Nephron (organoid): ENCODE measurements at regions not wholly inside any gene's neighbourhood (a gene's known extent, or its start where the extent isn't known, plus 50 kb on each side); places are given as distances from the start of the nearest gene placed in this dataset.

Experiments
- H3K27ac Mint-ChIP-seq, 3 experiments: 2 replicates each; pipeline ENCODE4 v1.8.0; 2020; ENCODE audit warnings: mixed read lengths in 3 of 3, mild to moderate bottlenecking in 2 of 3, moderate library complexity in 1 of 3
- H3K27me3 Mint-ChIP-seq: 2 replicates; pipeline ENCODE4 v1.8.0; 2021; ENCODE audit warnings: low read depth, mild to moderate bottlenecking, moderate library complexity, mixed read lengths
- H3K36me3 Mint-ChIP-seq: 2 replicates; pipeline ENCODE4 v1.8.0; 2020; ENCODE audit warnings: low read depth, mixed read lengths
- H3K4me1 Mint-ChIP-seq: 2 replicates; pipeline ENCODE4 v1.8.0; 2020; ENCODE audit warnings: mixed read lengths
- H3K4me3 Mint-ChIP-seq, 3 experiments: 2 replicates each; pipeline ENCODE4 v1.8.0; 2020; ENCODE audit warnings: mild to moderate bottlenecking in 3 of 3, mixed read lengths in 3 of 3, moderate library complexity in 2 of 3
- H3K9me3 Mint-ChIP-seq: 2 replicates; pipeline ENCODE4 v1.8.0; 2020; ENCODE audit warnings: mixed read lengths
- TF ChIP-seq, protein P1 (sequence below), 3 experiments: fragments of 200-600 bp; sonication (generic); IDR thresholded peaks; one replicate each; pipeline ENCODE4 v1.5.0; 2021; ENCODE audit warnings: antibody characterized with exemption in 3 of 3; ENCODE audit not compliant: unreplicated experiment in 3 of 3

DNA sequence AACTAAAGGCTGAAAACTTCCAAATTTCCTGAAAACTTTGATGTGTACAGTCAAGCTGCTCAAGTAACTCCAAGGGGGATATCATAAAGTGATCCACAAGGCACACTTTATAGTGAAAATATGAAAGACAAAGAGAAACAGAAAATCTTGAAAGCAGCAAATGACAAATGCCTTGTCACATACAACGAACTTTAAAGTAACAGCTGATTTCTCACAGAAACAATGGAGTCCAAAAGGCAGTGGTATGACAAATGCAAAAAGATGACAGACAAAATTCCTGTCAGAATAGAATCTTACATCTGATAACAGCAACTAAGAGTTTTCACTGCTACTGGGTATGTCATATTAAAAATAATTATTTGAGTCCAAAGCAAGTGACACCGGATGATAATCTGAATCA is 1602.3 kb upstream of the PRR20A start:
- Mint-ChIP-seq H3K4me1 (no peaks in the 10 kb centered on the region), H3K9me3 (peaks cover 7% of the 10 kb centered on the region), H3K27ac (no peak overlapping the region), H3K36me3 (no peaks in the 10 kb centered on the region), H3K27me3 (no peaks in the 10 kb centered on the region), H3K4me3 (no peak overlapping the region)
- TF ChIP-seq, protein P1, sequence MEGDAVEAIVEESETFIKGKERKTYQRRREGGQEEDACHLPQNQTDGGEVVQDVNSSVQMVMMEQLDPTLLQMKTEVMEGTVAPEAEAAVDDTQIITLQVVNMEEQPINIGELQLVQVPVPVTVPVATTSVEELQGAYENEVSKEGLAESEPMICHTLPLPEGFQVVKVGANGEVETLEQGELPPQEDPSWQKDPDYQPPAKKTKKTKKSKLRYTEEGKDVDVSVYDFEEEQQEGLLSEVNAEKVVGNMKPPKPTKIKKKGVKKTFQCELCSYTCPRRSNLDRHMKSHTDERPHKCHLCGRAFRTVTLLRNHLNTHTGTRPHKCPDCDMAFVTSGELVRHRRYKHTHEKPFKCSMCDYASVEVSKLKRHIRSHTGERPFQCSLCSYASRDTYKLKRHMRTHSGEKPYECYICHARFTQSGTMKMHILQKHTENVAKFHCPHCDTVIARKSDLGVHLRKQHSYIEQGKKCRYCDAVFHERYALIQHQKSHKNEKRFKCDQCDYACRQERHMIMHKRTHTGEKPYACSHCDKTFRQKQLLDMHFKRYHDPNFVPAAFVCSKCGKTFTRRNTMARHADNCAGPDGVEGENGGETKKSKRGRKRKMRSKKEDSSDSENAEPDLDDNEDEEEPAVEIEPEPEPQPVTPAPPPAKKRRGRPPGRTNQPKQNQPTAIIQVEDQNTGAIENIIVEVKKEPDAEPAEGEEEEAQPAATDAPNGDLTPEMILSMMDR (IDR thresholded peaks at IDR 0.05; ENCODE audit: unreplicated experiment in 3 of 3) = no peak

DNA sequence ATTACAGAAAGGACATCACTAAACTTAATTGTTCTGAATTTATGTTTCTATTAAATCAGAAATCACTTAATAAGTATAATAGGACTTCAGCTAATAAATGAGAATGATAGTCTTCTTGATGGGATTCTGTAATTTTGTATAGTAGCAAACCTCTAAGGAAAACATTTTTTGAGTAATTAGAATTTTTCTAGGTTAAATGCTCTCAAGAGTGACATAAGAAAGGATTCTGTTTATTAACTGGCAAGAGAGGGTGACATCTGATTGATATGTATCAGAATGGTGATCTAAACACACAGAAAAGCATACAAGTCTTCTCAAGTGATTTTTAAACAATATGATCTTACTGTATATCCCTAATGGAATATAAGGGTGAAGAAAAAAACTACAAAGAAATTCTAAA is 1597.7 kb upstream of the PRR20A start:
- no peaks in the 10 kb centered on the region for H3K4me1 Mint-ChIP-seq
- H3K27me3 Mint-ChIP-seq = no peaks in the 10 kb centered on the region
- no peaks in the 10 kb centered on the region for H3K36me3 Mint-ChIP-seq
- no peak overlapping the region for H3K27ac Mint-ChIP-seq
- H3K9me3 Mint-ChIP-seq = peaks cover 7% of the 10 kb centered on the region
- TF ChIP-seq, protein P1 (IDR thresholded peaks at IDR 0.05; ENCODE audit: unreplicated experiment in 3 of 3) = no peak
- H3K4me3 Mint-ChIP-seq = no peak overlapping the region

DNA sequence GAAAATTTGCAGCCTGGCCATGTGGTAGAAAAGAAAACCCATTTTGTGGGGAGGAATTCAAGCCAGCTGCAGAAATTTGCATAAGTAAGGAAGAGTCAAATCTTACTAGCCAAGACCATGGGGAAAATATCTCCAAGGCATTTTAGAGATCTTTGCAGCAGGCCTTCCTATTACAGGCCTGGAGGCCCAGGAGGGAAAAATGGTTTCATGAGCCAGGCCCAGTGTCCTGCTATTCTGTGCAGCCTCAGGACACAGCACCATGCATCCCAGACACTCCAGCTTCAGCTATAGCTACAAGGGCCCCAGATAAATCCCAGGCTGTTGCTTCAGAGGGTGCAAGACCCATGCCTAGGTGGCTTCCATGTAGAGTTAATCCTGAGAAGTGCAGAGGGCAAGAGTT is 1590.1 kb upstream of the PRR20A start:
- TF ChIP-seq, protein P1 (IDR thresholded peaks at IDR 0.05; ENCODE audit: unreplicated experiment in 3 of 3) = no peak
- H3K27me3 Mint-ChIP-seq = no peaks in the 10 kb centered on the region
- peaks cover 5% of the 10 kb centered on the region for H3K36me3 Mint-ChIP-seq
- no peak overlapping the region for H3K27ac Mint-ChIP-seq
- H3K9me3 Mint-ChIP-seq = peaks cover 20% of the 10 kb centered on the region
- H3K4me3 Mint-ChIP-seq = no peak overlapping the region
- no peaks in the 10 kb centered on the region for H3K4me1 Mint-ChIP-seq

DNA sequence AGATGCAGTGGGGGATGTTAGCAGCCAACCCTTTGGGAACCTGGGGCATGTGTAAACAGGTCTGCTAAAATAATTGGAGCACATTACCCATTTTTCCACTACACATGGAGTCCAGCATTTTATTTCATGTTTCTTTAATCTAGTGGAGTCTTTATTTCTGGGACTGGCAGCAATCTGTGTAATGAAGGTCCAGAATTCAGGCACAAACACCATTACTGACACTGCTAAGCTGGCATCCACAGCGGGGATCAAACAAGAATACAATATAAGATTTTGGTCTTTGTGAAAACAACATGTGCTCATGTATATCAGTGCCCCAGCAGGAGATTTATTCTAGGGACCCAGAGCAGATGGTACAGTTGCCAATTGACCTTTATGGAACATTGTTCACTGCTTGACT is 1587.0 kb upstream of the PRR20A start:
- Mint-ChIP-seq H3K9me3 (peaks cover 27% of the 10 kb centered on the region), H3K4me1 (no peaks in the 10 kb centered on the region), H3K36me3 (peaks cover 5% of the 10 kb centered on the region), H3K27me3 (no peaks in the 10 kb centered on the region), H3K27ac (no peak overlapping the region), H3K4me3 (no peak overlapping the region)
- TF ChIP-seq, protein P1 (IDR thresholded peaks at IDR 0.05; ENCODE audit: unreplicated experiment in 3 of 3) = no peak

DNA sequence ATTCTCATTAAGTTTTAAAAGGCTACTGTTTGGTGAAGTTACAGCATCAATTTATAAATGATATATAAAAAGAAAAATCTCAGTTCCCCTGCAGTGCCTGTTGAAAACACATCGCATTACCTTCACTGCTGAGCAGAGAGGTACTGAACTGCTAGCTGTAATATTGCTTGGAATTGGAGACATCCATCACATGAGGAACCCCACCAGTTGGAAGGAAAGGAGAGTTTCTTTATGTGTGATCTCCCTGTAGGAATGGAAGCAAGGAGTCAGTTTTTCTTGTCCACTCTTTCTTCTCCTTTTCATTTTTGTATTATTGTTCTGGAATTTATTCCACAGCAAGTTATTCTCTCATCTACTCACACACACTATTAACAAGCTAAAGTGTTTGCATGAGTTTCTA is 1586.0 kb upstream of the PRR20A start:
- TF ChIP-seq, protein P1 (IDR thresholded peaks at IDR 0.05; ENCODE audit: unreplicated experiment in 3 of 3) = no peak
- H3K36me3 Mint-ChIP-seq = peaks cover 5% of the 10 kb centered on the region
- no peak overlapping the region for H3K27ac Mint-ChIP-seq
- H3K4me1 Mint-ChIP-seq = no peaks in the 10 kb centered on the region
- peaks cover 25% of the 10 kb centered on the region for H3K9me3 Mint-ChIP-seq
- no peak overlapping the region for H3K4me3 Mint-ChIP-seq
- H3K27me3 Mint-ChIP-seq = no peaks in the 10 kb centered on the region

DNA sequence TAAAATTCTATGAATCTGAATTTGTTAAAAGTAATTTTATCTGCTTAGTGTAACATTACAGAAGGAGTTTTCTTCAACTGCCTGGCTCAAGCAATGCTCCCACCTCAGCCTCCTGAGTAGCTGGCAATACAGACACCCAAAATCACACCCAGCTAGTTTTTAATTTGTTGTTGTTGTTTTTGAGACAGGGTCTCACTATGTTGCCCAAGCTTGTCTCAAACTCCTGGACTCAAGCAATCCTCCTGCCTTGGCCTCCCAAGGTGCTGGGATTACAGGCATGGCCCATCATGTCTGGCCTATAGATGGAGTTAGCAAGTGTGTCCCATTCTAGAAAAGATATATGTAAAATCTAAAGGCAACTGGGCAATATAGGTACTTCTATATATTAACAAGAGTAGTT is 1580.4 kb upstream of the PRR20A start:
- TF ChIP-seq, protein P1 (IDR thresholded peaks at IDR 0.05; ENCODE audit: unreplicated experiment in 3 of 3) = no peak
- Mint-ChIP-seq H3K27ac (no peak overlapping the region), H3K27me3 (no peaks in the 10 kb centered on the region), H3K4me3 (no peak overlapping the region), H3K36me3 (no peaks in the 10 kb centered on the region), H3K9me3 (peaks cover 7% of the 10 kb centered on the region), H3K4me1 (no peaks in the 10 kb centered on the region)
